ENCODE measurements at regions not wholly inside any gene's neighbourhood (a gene's known extent, or its start where the extent isn't known, plus 50 kb on each side); places are given as distances from the start of the nearest gene placed in this dataset.
"Not testable (repeated sequence)": the region's sequence is repeated elsewhere in the genome, so short reads cannot be mapped to it uniquely, and the experiment has no call there.

- no peak for DNase-seq
Measured at GRCh38 chr2:225787497-225787896, 388.0 kb downstream of the NYAP2 start.

DNA sequence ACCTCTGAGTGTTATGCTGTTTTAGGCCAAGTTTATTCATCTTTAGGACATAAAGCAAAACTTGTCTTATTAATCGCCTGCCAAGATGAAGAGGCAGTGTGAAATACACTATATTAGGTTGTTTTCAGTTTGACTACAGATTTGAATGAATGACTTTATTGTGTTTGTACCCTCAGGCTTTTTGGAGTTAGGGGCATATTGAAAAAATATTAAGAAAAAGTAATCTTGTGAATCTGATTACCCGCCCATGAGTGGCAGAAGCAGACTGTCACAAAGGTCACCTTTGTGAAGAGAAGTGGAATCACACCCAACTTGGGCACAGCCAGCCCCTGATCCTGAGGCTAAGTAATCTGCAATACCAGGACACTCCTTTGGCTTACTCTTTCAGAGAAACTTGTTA lies 382.5 kb downstream of the NYAP2 start:
- no peak for DNase-seq

GRCh38 chr2:225781145-225781544 lies 381.6 kb downstream of the NYAP2 start:
- no peak for DNase-seq

DNA sequence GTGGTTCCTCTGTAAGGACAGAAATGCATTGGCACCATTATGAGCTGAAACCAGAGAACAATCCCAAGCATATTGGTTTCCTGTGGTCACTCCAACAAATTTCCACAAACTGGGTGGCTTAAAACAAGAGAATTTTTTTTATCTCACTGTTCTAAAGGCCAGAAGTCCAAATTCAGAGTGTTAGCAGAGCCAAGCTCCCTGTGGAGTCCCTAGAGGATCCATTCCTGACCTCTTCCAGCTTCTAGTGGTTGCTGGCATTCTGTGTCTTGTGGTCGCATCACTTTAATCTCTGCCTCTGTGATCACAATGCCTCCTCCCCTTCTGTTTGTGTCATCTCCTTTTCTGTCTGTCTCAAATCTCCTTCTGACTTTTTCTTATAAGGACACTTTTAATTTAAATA lies 380.3 kb downstream of the NYAP2 start:
- DNase-seq = no peak

DNA sequence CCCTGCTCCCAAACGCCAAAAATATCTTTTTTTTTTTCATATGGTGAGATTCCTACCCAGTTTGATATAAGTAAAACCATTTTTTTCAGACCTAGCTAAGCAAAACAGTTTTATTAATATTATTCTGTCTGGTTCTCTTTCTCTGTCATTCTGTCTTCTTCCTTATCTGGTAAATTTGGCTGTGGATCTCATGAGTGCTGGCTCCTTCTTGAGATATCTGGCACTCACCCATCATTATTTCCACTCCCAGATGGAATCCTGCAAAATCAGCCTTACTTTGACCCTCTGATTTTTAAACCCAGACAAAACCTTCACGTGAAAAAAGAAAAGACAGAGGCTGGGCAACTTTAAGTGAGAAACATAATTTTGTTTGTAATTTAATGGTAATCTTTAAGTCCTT lies 373.6 kb downstream of the NYAP2 start:
- no peak for DNase-seq

DNA sequence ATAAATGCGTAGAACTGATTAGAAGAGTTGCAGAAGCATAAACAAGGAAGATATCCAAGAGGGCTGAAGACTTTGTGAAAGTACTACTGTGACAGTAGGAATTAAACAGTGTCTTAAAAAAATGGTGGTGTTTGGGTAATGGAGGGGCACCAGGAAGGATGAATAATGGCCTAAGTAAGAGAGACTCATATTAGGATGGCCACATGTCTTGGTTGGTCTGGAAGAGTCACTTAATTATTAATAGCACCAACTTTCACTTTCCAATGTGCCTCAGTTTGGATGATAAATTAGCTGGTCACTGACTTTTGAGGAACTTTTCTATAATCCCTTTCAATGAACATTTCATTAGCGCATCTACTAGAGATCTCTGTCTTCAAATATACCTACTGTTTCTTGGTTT lies 372.2 kb downstream of the NYAP2 start:
- DNase-seq = no peak

GRCh38 chr2:225768741-225769140 lies 369.2 kb downstream of the NYAP2 start:
- DNase-seq = no peak

DNA sequence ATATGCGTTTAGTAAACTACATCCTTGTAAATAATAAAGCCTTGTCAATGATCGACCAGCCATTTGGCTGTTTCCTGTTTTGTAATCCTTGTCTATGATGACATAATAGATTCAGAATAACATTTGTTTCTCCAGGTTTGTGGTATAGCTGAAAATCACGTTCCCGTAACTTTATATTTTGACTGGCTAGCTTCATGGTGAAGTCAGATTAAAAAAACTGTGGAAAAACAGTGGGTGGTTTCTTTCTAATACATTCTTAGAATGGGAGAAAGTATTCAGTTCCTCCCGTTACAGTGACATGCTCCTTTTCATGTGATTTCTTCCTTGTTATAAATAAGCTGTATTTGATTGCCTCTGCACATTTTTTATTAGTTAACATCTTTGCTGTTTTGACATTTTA lies 366.9 kb downstream of the NYAP2 start:
- no peak for DNase-seq

GRCh38 chr2:225765820-225766219 lies 366.3 kb downstream of the NYAP2 start:
- DNase-seq = no peak

DNA sequence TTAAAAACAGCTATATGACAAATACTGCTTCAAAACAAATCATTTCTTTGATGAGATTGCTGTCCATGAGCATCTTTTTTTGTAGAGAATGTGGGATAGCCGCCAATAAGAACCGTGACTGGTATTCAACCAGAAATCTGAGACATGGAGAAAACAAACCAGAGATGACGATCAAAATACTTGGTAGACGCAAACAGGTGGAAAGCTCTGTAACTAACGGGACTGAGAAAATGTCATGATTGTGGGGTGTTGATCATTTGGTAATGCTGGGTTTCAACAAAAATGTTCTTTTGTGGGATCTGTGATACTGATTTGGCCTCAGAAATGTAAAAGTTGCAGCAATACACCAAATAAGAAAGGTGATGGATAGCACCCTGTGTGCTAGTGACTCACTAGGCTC lies 364.8 kb downstream of the NYAP2 start:
- no peak for DNase-seq

DNA sequence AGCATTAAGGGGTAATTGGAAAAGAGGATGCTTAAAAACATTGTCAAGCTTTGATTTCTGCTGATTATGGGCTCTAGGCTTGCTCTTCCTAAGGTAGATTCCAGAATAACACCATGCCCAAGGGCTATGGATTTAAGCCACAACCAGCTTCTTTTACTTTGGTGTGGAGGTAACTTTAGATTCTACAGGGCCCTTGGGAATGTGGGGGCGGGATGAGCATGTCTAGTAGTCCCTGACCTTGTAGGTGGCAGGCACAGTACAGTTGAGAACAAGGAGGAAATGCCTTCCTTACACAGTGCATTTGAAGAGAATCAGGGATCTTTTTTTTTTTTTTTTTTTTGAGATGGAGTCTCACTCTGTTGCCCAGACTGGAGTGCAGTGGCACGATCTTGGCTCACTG lies 364.2 kb downstream of the NYAP2 start:
- DNase-seq = no peak

DNA sequence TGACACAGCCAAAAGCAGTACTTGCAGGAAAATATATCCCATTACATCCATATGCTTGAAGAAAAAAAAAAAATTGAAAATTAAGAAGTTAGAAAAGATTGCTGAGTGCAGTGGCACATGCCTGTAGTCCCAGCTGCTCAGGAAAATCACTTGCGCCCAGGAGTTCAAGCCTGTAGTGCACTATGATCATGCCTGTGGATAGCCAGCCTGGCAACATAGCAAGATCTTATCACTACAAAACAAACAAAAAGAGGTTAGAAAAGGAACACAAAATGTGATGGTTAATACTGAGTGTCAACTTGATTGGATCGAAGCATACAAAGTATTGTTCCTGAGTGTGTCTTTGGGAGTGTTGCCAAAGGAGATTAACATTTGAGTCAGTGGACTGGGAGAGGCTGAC lies 361.9 kb downstream of the NYAP2 start:
- DNase-seq = no peak

GRCh38 chr2:225757248-225757647 lies 357.7 kb downstream of the NYAP2 start:
- no peak for DNase-seq

DNA sequence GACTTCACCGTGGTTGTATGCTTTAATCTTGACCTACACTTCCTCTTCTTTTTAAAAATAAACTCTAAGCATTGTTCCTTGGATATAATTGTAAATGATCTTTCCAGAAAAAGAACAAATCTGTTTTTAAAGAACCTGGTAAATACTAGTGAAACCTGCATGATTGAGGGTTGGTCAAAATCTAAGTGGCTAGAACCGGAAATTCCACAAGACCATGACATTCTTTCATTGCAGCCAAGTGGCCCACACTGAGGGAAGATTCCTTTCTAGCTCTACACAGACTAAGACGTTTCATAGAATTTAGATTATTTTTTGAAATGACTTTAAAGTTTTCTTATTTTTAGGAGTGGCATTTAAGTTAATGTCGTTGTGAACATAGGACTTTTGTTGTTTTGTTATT lies 356.7 kb downstream of the NYAP2 start:
- no peak for DNase-seq

DNA sequence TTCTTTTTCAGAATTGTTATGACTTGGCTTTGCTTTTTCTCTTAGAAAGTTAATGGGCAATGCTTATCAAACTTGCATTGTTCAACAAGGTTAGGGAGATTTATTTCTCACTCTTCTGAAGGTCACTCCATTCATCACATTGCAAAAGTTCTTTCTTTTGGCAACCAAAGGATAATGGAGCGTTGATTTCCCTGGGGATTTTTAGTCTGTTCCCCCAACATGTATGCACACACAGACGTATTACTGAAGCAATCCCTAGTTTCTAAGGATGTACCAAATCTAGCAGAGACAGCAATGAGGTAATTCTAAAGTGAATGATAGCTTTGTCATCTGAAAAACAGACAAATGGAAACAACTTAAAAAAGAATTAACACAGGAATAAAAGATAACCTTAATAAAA lies 349.1 kb downstream of the NYAP2 start:
- DNase-seq = no peak

- DNase-seq = not testable (repeated sequence)
Measured at GRCh38 chr2:225743996-225744395, 344.5 kb downstream of the NYAP2 start.

DNA sequence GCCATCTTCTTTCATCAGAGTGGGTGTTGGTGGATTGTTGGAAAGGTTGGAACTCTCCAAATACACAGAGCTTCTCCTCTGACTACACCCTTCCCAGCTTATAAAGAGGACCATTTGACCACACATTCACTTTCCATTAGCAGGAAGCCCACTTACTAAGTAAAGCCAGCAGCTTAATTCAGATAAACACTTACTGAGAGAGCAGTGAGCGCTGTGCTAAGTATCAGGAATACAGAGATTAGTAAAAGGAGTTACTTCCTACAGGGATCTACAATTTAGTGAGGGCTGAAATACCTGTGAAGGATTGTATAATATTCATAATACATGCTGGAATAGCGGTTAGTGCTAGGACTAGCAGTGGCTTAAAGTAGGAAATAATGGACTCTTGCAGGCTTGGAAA lies 343.0 kb downstream of the NYAP2 start:
- DNase-seq = no peak

- no peak for DNase-seq
Measured at GRCh38 chr2:225740086-225740485, 340.6 kb downstream of the NYAP2 start.

DNA sequence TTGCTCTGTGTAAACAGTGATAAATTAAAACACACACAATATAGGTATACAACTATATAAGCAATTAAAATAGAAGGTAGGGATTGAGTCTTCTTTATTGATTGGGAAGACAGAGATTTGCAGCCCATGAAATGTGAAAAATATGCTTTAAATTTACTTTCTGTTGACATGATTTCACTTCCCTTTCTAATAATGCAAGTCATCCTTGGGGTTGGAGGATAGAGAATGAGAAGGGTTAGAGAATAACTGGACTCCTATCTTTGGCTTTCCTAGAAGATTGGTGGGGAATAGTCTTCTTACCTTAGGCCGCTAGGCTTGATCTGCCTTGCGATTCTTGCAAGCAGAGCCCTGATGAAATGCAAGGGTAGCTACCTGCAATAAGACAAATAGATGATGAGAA lies 339.8 kb downstream of the NYAP2 start:
- DNase-seq = no peak

DNA sequence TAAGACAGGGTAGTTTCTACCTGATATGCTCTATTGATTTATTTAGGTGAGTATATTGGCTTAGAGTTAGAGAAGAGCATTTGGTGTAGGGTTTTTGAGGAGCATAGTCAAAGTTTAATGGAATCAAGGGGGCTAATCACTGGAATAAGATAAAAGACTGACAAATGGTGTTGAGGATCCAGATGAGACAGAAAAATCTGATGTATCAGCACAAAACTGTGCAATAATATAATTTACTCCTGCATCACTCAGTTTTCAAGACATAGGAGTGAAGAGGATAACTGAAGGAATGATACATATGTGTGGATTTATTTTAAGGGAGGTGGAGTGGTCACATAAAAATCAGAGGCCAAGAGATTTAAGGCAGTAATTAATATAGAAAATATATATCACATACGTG lies 339.2 kb downstream of the NYAP2 start:
- no peak for DNase-seq

DNA sequence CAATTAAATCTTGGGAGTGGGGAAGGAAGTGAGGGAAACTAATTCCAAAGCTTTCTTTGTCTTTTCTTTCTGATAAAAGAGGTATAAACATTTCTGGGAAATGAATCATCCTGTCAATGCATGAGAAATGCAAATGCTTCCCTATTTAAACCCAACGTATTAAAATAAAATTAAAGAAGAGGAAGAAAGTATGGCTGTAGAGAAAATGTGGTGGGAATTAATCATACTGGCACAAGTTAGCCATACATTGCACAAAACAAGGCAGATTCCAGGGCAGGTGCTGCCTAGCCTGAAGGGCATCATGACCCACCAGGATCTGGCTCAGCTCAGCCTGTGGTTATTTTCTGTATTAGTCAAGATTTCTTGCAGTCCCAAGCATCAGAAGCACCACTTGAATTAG lies 338.0 kb downstream of the NYAP2 start:
- no peak for DNase-seq

GRCh38 chr2:225735844-225736243 lies 336.3 kb downstream of the NYAP2 start:
- DNase-seq = no peak

DNA sequence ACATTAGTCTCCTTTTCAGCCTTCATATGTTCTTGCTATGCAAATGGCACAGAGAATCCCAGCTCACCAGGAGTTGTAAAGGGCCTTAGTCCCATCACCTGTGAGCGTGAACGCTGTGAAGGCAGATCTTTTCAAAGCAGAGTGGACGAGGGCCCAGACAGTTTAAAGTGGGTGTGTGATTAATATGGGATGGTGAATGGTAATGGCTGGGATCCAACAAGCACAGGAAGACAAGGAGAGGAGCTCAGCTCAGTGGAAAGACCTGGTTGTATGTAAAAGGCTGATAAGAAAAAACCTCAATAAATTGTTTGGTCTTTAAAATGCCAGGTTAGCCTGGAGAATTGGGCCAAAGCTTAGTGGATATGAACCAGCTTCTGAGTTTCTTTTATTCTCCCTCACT lies 326.2 kb downstream of the NYAP2 start:
- DNase-seq = no peak
